B cell (primary cell): ENCODE measurements at regions not wholly inside any gene's neighbourhood (a gene's known extent, or its start where the extent isn't known, plus 50 kb on each side); places are given as distances from the start of the nearest gene placed in this dataset.

Experiments
- ATAC-seq: fragments of 200-7000 bp; cut with Tn5 transposase; one replicate; pipeline ENCODE4 v1.10.0; 2021; ENCODE audit warnings: low read depth, mild to moderate bottlenecking, moderate number of reproducible peaks, moderate library complexity
- CTCF ChIA-PET: fragments of 350-600 bp; sonication (Branson Sonifier 250); formaldehyde crosslinking; loops from one replicate; lab custom pipeline; 2021; ENCODE audit warnings: antibody characterized with exemption, inconsistent platforms; lab: Charles Lee
- POLR2A ChIA-PET: fragments of 350-600 bp; sonication (Branson Sonifier 250); formaldehyde crosslinking; loops from one replicate; lab custom pipeline; 2021; ENCODE audit warnings: antibody characterized with exemption; lab: Charles Lee
- DNase-seq: peaks from one replicate; pipeline ENCODE4 v3.0.0; 2013
- H2AFZ ChIP-seq: 2 replicates; pipeline ENCODE4 v1.6.1; 2012; ENCODE audit warnings: mild to moderate bottlenecking, low read depth, low read length; ENCODE audit not compliant: insufficient read depth, poor library complexity, severe bottlenecking
- H3K27ac ChIP-seq, 2 donors: 1 replicate in 1 of 2; 2 replicates in 1 of 2; pipeline ENCODE4 v1.5.1; 2012 to 2013; ENCODE audit warnings: low read length in 2 of 2, mild to moderate bottlenecking in 2 of 2, moderate library complexity in 1 of 2
- H3K27me3 ChIP-seq, 4 experiments: fragments of 200-600 bp in 1 of 4; sonication (generic) in 1 of 4; replicated peaks in 1 of 4; 1 replicate in 2 of 4; 2 replicates in 2 of 4; pipeline versions ENCODE4 v1.6.1 to v1.7.0; 2013 to 2016; ENCODE audit warnings: low read length in 3 of 4, mild to moderate bottlenecking in 2 of 4, mixed read lengths in 1 of 4, moderate library complexity in 1 of 4; ENCODE audit not compliant: insufficient read depth in 4 of 4, control insufficient read depth in 3 of 4; ENCODE audit errors: control extremely low read depth in 1 of 4
- H3K36me3 ChIP-seq, 2 experiments: replicated peaks in 1 of 2; 1 replicate in 1 of 2; 2 replicates in 1 of 2; pipeline versions ENCODE4 v1.6.1 to v1.7.1; 2013; ENCODE audit warnings: low read length in 1 of 2; ENCODE audit not compliant: insufficient read depth in 2 of 2, control insufficient read depth in 1 of 2; ENCODE audit errors: control extremely low read depth in 1 of 2, extremely low read depth in 1 of 2
- H3K4me1 ChIP-seq, 2 donors: fragments of 200-600 bp in 1 of 2; sonication (generic) in 1 of 2; 1 replicate in 1 of 2; 2 replicates in 1 of 2; pipeline versions ENCODE4 v1.5.1 to v1.6.1; 2013 to 2017; ENCODE audit warnings: low read length in 2 of 2; ENCODE audit not compliant: control insufficient read depth in 2 of 2, insufficient read depth in 2 of 2
- H3K4me2 ChIP-seq: replicated peaks from 2 replicates; pipeline ENCODE3; 2012; ENCODE audit warnings: mild to moderate bottlenecking, low read depth, low read length; ENCODE audit not compliant: poor library complexity, severe bottlenecking
- H3K4me3 ChIP-seq, 5 experiments: fragments of 200-600 bp in 1 of 5; sonication (generic) in 1 of 5; 1 replicate in 3 of 5; 2 replicates in 2 of 5; pipeline versions ENCODE4 v1.5.1 to v1.7.0; 2011 to 2016; ENCODE audit warnings: low read length in 4 of 5, mild to moderate bottlenecking in 4 of 5, low read depth in 2 of 5, control low read depth in 1 of 5, moderate library complexity in 1 of 5; ENCODE audit not compliant: insufficient read depth in 1 of 5; ENCODE audit errors: control extremely low read depth in 1 of 5, extremely low read depth in 1 of 5
- H3K79me2 ChIP-seq: fragments of 200-600 bp; sonication (generic); one replicate; pipeline ENCODE4 v1.6.0; 2016; ENCODE audit warnings: low read length; ENCODE audit not compliant: control insufficient read depth, insufficient read depth
- H3K9ac ChIP-seq: fragments of 200-600 bp; sonication (generic); 2 replicates; pipeline ENCODE4 v1.6.1; 2017; ENCODE audit warnings: mild to moderate bottlenecking, low read length, moderate library complexity
- H3K9me3 ChIP-seq, 3 donors: one replicate each; pipeline versions ENCODE4 v1.6.1 to v1.7.1; 2013; ENCODE audit warnings: low read length in 2 of 3; ENCODE audit not compliant: control insufficient read depth in 2 of 3, insufficient read depth in 1 of 3; ENCODE audit errors: control extremely low read depth in 1 of 3
- H4K20me1 ChIP-seq: 2 replicates; pipeline ENCODE4 v1.6.0; 2012; ENCODE audit warnings: mild to moderate bottlenecking, low read length; ENCODE audit not compliant: insufficient read depth, control insufficient read depth, poor library complexity, severe bottlenecking
- H3K27ac Mint-ChIP-seq: one replicate; pipeline ENCODE4 v1.8.0; 2021; ENCODE audit warnings: mixed read lengths
- H3K27me3 Mint-ChIP-seq: one replicate; pipeline ENCODE4 v1.8.0; 2021; ENCODE audit warnings: mixed read lengths
- H3K4me1 Mint-ChIP-seq: one replicate; pipeline ENCODE4 v1.8.0; 2021; ENCODE audit warnings: mixed read lengths
- H3K4me3 Mint-ChIP-seq: one replicate; pipeline ENCODE4 v1.8.0; 2021; ENCODE audit warnings: mixed read lengths
- H3K9me3 Mint-ChIP-seq: one replicate; pipeline ENCODE4 v1.8.0; 2022; ENCODE audit warnings: mixed read lengths; ENCODE audit not compliant: insufficient read depth
- CTCF ChIP-seq: fragments of 200-600 bp; IDR thresholded peaks from one replicate; pipeline ENCODE4 v1.8.0; 2022; ENCODE audit warnings: antibody characterized with exemption, mild to moderate bottlenecking
- EZH2 ChIP-seq: IDR thresholded peaks from 2 replicates; pipeline ENCODE4 v1.6.1; 2012; ENCODE audit warnings: borderline replicate concordance, low read depth, mild to moderate bottlenecking, moderate library complexity, low read length; ENCODE audit not compliant: insufficient read depth, poor library complexity, severe bottlenecking
- WGBS: methylation state at CpG from one replicate; pipeline ENCODE4 v1.1.5; 2013; ENCODE audit warnings: missing lambda C conversion rate; ENCODE audit not compliant: insufficient coverage; 5-methylcytosine and 5-hydroxymethylcytosine counted together
- intact Hi-C: fragments of 100-400 bp; cut with micrococcal nuclease; formaldehyde crosslinking; loops from one replicate; pipeline ENCODE4 v1.10.0; 2022

- ATAC-seq (no peak), DNase-seq (no peak)
- Histone ChIP-seq H3K4me3 (no peak overlapping the region), H3K36me3 (no peaks in the 10 kb centered on the region), H3K27ac (no peak overlapping the region), H3K9ac (no peak overlapping the region), H3K9me3 (no peaks in the 10 kb centered on the region), H3K4me2 (no peak overlapping the region), H3K27me3 (no peaks in the 10 kb centered on the region), H3K79me2 (no peaks in the 10 kb centered on the region), H2AFZ (no peak overlapping the region), H3K4me1 (no peaks in the 10 kb centered on the region), H4K20me1 (no peaks in the 10 kb centered on the region)
- ChIA-PET POLR2A (no interaction called here), CTCF (no interaction called here)
- no peak overlapping the region for H3K4me3 Mint-ChIP-seq
- no peak overlapping the region for H3K27ac Mint-ChIP-seq
- intact Hi-C loops: no loop called here
- H3K27me3 Mint-ChIP-seq: no peaks in the 10 kb centered on the region
- no peaks in the 10 kb centered on the region for H3K9me3 Mint-ChIP-seq
- no CpG with 5 or more reads among the region's 2 CpGs for WGBS
- no peaks in the 10 kb centered on the region for H3K4me1 Mint-ChIP-seq
- TF ChIP-seq EZH2 (no peak), CTCF (no peak)
Measured at GRCh38 chr11:82080160-82080559, 653.5 kb downstream of the FAM181B start.

- WGBS: no CpG with 5 or more reads among the region's 3 CpGs
- Histone ChIP-seq H3K9ac (no peak overlapping the region), H3K27ac (no peak overlapping the region), H3K4me1 (no peaks in the 10 kb centered on the region), H3K79me2 (no peaks in the 10 kb centered on the region), H3K4me3 (no peak overlapping the region), H3K36me3 (no peaks in the 10 kb centered on the region), H2AFZ (no peak overlapping the region), H3K9me3 (no peaks in the 10 kb centered on the region), H3K27me3 (no peaks in the 10 kb centered on the region), H4K20me1 (no peaks in the 10 kb centered on the region), H3K4me2 (no peak overlapping the region)
- no peak overlapping the region for H3K27ac Mint-ChIP-seq
- ChIA-PET CTCF (no interaction called here), POLR2A (no interaction called here)
- H3K4me1 Mint-ChIP-seq: no peaks in the 10 kb centered on the region
- TF ChIP-seq CTCF: no peak
- no peak for TF ChIP-seq EZH2
- no peak overlapping the region for H3K4me3 Mint-ChIP-seq
- intact Hi-C loops: no loop called here
- H3K9me3 Mint-ChIP-seq: no peaks in the 10 kb centered on the region
- no peak for ATAC-seq
- H3K27me3 Mint-ChIP-seq: no peaks in the 10 kb centered on the region
- DNase-seq: no peak
Measured at GRCh38 chr11:82076126-82076525, 657.5 kb downstream of the FAM181B start.
